Epithelial cell of esophagus (primary cell): ENCODE measurements at regions not wholly inside any gene's neighbourhood (a gene's known extent, or its start where the extent isn't known, plus 50 kb on each side); places are given as distances from the start of the nearest gene placed in this dataset.

Experiments used
- DNase-seq: peaks from one replicate; pipeline ENCODE4 v3.0.0; 2010; ENCODE audit warnings: low read depth
- H3K4me3 ChIP-seq: 2 replicates; pipeline ENCODE4 v1.5.1; 2011; ENCODE audit warnings: mild to moderate bottlenecking, low read length, control low read depth
- CTCF ChIP-seq: IDR thresholded peaks from 2 replicates; pipeline ENCODE4 v1.5.1; 2011; ENCODE audit warnings: low read depth, mild to moderate bottlenecking, low read length, control low read depth, inconsistent platforms; ENCODE audit not compliant: insufficient read depth; ENCODE audit errors: missing control alignments

GRCh38 chr12:43115441-43116160 lies 436.4 kb downstream of the ADAMTS20 start:
- no peak for TF ChIP-seq CTCF
- DNase-seq: peak; percentile 65
- no peak overlapping the region for H3K4me3 ChIP-seq

- no peak for TF ChIP-seq CTCF
- DNase-seq: no peak
- no peak overlapping the region for H3K4me3 ChIP-seq
Observed at GRCh38 chr12:43114316-43114715, 437.7 kb downstream of the ADAMTS20 start.

- TF ChIP-seq CTCF: no peak
- H3K4me3 ChIP-seq: no peak overlapping the region
- no peak for DNase-seq
Observed at GRCh38 chr12:43113616-43114015, 438.4 kb downstream of the ADAMTS20 start.

- no peak for DNase-seq
- no peak overlapping the region for H3K4me3 ChIP-seq
- no peak for TF ChIP-seq CTCF
Observed at GRCh38 chr12:43113135-43113534, 438.9 kb downstream of the ADAMTS20 start.

- H3K4me3 ChIP-seq: no peak overlapping the region
- DNase-seq: no peak
- TF ChIP-seq CTCF: no peak
Observed at GRCh38 chr12:43112101-43112920, 439.7 kb downstream of the ADAMTS20 start.

- H3K4me3 ChIP-seq: no peak overlapping the region
- no peak for TF ChIP-seq CTCF
- no peak for DNase-seq
Observed at GRCh38 chr12:43111608-43112007, 440.4 kb downstream of the ADAMTS20 start.
